Fibroblast of peridontal ligament (primary cell): ENCODE measurements at regions not wholly inside any gene's neighbourhood (a gene's known extent, or its start where the extent isn't known, plus 50 kb on each side); places are given as distances from the start of the nearest gene placed in this dataset.
A peak's percentile ranks its signal among the peaks of the same experiment; 100 is the strongest.
"Not testable (repeated sequence)": the region's sequence is repeated elsewhere in the genome, so short reads cannot be mapped to it uniquely, and the experiment has no call there.

Experiments used
- DNase-seq: peaks from one replicate; pipeline ENCODE4 v3.0.0-alpha.2; 2010; ENCODE audit errors: extremely low read depth

GRCh38 chr2:198916548-198917080, 541.1 kb downstream of the SATB2 start:
- no peak for DNase-seq

GRCh38 chr2:198913394-198914152, 544.2 kb downstream of the SATB2 start:
- DNase-seq, result no peak

DNA sequence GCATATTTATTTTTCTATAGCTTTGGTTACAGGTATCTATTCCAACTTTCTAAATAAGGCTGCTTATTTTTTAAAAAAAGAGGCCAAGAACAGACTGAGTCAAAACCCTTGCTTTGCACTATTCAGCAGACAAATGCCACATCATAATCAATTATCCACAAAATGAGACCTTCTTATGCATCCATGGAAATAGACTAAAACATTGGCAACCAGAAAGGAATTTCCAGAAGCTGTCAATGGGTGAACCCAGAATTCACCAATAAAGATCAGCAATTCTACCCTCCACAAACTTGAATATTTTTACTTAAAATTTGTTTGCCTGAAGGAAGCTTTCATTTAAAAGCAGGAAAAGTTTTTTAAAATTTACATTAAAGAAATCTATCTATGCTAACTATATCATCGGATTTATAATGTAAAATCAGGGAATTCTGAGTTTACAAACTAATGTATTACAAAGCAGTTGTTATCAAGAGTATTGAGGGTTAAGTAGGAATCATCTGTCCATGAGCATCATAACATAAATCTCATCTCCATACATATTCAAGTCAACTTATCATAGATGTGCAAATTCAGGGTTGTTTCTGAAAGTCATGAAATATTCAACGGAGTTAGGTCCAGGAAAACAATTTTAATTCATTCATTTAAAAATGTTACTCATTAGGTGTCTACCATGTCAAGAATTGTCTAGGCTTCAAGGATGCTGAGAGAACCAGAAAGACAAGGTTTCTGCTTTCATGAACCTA, 548.0 kb downstream of the SATB2 start:
- DNase-seq, result no peak

- DNase-seq, result no peak
Observed at GRCh38 chr2:198905881-198906612, 551.7 kb downstream of the SATB2 start.

DNA sequence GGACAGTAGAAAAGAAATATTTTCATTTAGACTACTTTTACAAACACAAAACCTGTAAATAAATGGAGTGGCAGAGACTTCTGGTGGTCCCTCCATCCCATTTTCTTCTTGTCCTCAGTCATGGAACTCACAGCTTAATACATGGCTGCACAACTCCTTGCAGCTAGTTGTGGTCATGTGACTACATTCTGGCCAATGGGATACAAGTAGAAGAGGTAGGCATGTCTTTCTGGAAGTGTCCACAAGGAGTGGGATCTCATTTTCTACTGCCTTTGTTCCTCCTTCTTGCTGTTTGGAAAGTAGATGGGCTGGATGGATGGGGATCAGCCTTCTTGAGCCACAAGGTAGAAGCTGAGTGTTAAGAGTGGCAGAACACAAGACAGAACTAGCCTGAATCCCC, 555.8 kb downstream of the SATB2 start:
- no peak for DNase-seq

GRCh38 chr2:198900141-198900540, 557.6 kb downstream of the SATB2 start:
- no peak for DNase-seq

- no peak for DNase-seq
Observed at GRCh38 chr2:198890490-198890889, 567.2 kb downstream of the SATB2 start.

GRCh38 chr2:198883604-198884003, 574.1 kb downstream of the SATB2 start:
- DNase-seq, result peak; percentile 74

DNA sequence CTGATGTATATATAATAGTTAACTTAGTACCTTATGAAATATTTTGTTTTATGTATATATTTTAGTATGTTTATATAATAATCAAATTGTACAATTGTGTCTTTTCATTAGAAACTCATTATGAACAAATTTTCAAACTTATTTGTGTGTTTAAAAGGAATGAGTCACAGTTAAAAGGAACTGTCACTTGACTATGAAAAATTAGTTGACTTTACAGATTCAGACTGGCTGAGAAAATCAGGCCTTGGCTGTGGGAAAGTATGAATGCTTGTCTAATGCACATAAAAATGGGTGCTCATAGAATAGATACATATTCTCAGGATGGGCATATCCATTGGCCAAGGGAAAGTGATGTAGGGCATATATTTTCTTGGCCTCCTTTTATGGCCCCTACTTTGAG, 576.8 kb downstream of the SATB2 start:
- no peak for DNase-seq

DNA sequence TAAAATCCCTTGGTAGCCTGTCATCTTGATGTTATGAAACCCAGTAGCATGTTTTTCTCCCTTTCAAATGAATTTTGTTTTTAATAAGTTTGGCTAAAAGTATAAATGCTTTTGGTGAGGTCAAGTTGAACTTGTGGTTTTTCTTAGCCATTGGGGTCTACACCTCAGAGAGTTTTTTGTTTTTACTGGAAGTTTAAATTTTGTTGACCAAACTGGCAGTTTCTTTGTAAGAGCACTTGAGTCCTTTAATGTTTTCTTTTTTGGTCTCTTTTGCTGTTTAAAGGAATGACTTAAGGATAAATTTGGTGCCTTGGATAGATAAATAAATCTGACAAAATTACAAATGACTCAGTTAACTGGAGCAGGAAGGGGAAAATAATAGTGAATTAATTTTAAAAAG, 577.3 kb downstream of the SATB2 start:
- no peak for DNase-seq

DNA sequence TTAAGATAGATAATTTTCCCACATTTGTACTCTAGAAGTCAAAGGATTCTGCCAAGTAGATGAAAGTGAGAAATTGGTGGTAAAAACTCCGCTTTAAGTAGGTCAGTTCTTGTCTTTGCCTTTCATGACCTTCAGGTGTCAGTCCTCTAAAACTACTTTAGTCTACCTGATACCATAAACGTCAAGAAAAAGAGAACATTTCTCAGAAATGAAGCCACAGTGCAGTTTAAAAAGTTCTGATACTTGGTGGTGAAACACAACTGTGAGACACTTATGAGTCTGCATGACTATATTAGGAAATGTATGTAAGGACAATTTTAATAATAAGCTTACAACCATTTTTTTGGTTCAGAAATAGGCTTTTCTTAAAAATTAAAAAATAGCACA, 583.3 kb downstream of the SATB2 start:
- DNase-seq, result peak; percentile 13

GRCh38 chr2:198873503-198874471, 584.0 kb downstream of the SATB2 start:
- peak; percentile 67 for DNase-seq

- no peak for DNase-seq
Observed at GRCh38 chr2:198863655-198864054, 594.1 kb downstream of the SATB2 start.

DNA sequence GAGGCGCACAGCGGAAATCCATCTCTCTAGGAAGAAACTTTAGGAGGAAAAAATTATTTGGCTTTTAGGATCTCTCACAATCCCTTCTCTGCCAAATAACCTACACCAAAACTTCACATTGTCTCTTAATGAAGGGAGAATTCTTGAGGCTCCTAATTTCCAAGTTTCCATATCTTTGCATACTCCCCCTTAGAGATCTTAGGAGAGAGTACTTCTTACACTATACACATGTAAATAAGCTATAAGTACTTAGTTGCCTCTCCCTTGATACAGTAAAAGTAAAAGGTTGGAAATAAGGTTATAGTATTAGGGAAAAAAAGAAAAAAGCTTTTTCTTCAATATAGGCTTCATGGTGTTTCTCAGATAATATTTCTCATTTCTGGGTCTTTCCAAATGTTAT, 596.7 kb downstream of the SATB2 start:
- no peak for DNase-seq

- DNase-seq, result no peak
Observed at GRCh38 chr2:198857246-198857645, 600.5 kb downstream of the SATB2 start.

DNA sequence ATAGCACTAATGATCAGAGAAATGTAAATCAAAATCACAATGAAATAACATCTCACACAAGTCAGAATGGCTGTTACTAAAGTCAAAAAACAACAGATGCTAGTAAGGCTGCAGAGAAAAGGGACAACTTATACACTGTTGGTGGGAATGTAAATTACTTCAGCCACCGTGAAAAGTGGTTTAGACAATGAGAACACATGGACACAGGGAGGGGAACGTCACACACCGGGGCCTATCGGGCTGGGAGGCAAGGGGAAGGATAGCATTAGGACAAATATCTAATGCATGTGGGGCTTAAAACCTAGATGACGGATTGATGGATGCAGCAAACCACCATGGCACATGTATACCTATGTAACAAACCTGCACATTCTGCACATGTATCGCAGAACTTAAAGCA, 602.0 kb downstream of the SATB2 start:
- DNase-seq, result not testable (repeated sequence)

GRCh38 chr2:198852248-198852647, 605.5 kb downstream of the SATB2 start:
- no peak for DNase-seq

GRCh38 chr2:198825534-198825933, 632.2 kb downstream of the SATB2 start:
- no peak for DNase-seq

DNA sequence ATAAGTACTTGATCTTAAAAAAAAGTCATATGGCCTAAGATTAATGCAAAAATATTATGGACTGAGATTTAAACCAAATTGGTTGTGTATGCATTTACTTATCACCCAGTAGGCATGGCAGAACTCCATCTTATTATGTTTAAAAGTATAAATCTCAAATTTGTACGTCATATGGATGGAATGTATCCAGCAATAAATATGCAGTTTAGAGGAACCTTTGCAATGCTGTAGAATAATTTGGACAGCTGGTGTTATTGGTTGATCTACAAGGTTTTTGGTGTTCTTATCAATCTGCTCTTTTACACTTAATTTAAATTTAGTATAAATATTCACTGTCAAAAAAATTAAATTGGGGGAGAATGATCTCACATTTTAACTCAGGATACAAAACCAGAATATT, 640.2 kb downstream of the SATB2 start:
- no peak for DNase-seq

- no peak for DNase-seq
Observed at GRCh38 chr2:198815626-198816025, 642.1 kb downstream of the SATB2 start.

DNA sequence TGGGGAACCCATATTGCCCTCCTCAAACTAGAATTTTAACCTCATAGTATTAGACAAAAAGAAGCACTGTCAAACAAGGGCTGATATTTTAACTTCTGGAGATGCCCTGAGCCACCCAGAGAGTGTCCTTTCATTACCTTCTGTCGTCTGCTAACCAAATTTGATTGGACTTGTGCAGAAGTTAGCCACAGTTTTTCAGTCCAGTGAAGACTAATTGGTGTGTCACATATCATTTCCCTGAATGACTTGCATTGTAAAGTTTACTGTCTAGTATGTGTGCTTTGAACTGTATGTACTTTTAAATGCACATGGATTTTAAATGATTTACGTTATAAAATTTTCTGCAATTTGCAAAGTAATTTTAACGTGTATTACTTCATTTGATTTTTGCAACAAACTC, 646.5 kb downstream of the SATB2 start:
- DNase-seq, result no peak
